Adrenal gland (tissue), 9 donors: ENCODE measurements at regions not wholly inside any gene's neighbourhood (a gene's known extent, or its start where the extent isn't known, plus 50 kb on each side); places are given as distances from the start of the nearest gene placed in this dataset.

Source experiments
- DNase-seq, 7 donors: peaks; one replicate each; pipeline ENCODE4 v3.0.0-alpha.2; 2019 to 2020
- H3K27ac ChIP-seq, 5 donors: fragments of 200-600 bp; sonication (generic) in 4 of 5; 1 replicate in 3 of 5; 2 replicates in 2 of 5; pipeline versions ENCODE4 v1.5.1 to v1.8.0; 2016 to 2020; ENCODE audit warnings: mild to moderate bottlenecking in 1 of 5
- H3K27me3 ChIP-seq: fragments of 200-600 bp; 2 replicates; pipeline ENCODE4 v1.8.0; 2021
- H3K36me3 ChIP-seq, 2 donors: fragments of 200-600 bp; replicated peaks in 1 of 2; 1 replicate in 1 of 2; 2 replicates in 1 of 2; pipeline versions ENCODE4 v1.5.1 to v1.8.0; 2018 to 2022
- H3K4me1 ChIP-seq, 2 donors: fragments of 200-600 bp; replicated peaks in 1 of 2; 1 replicate in 1 of 2; 2 replicates in 1 of 2; pipeline versions ENCODE4 v1.5.1 to v1.8.0; 2018 to 2021
- H3K4me3 ChIP-seq, 4 donors: fragments of 200-600 bp; sonication (generic) in 3 of 4; one replicate each; pipeline ENCODE4 v1.5.1; 2016 to 2018
- H3K9me3 ChIP-seq, 3 donors: fragments of 200-600 bp; sonication (generic) in 1 of 3; replicated peaks in 1 of 3; 1 replicate in 2 of 3; 2 replicates in 1 of 3; pipeline versions ENCODE4 v1.5.1 to v1.8.0; 2016 to 2021
- CTCF ChIP-seq, 6 experiments: fragments of 450-650 bp in 4 of 6; fragments of 200-600 bp in 2 of 6; sonication (generic) in 1 of 6; IDR thresholded peaks; 1 replicate in 5 of 6; 2 replicates in 1 of 6; pipeline versions ENCODE4 v1.5.1 to v1.8.0; 2016 to 2021; ENCODE audit warnings: antibody characterized with exemption in 6 of 6, mild to moderate bottlenecking in 2 of 6, moderate library complexity in 1 of 6
- POLR2A ChIP-seq, 2 donors: fragments of 450-650 bp; IDR thresholded peaks; one replicate each; pipeline ENCODE4 v1.6.1; 2017; ENCODE audit warnings: antibody characterized with exemption in 2 of 2, mild to moderate bottlenecking in 2 of 2, moderate library complexity in 1 of 2
- WGBS, 4 donors: extraction: QIAGEN DNeasy Blood & Tissue Kit in 2 of 4; methylation state at CpG; one replicate each; pipeline versions ENCODE4 v1.1.5 to v1.1.7; 2013 to 2017; 5-methylcytosine and 5-hydroxymethylcytosine counted together
- intact Hi-C, 2 donors: fragments of 100-400 bp; cut with DNase I; formaldehyde crosslinking; loops; one replicate each; pipeline versions ENCODE4 v1.14.1 to v1.15.0; 2022 to 2023
- donor health status: healthy with polysubstance abuse.
- donor health status: Bipolar disorder and iron deficiency.
- donor health status: DM: yes; HTN: yes; CAD: no.
- donor health status: DM: no; HTN: no; CAD: no.
- donor health status: DM: no; HTN: no; CAD: no.

GRCh38 chr14:96944297-96944696, 147.1 kb downstream of the VRK1 start:
- TF ChIP-seq POLR2A (IDR thresholded peaks at IDR 0.05): no peak
- no peak for TF ChIP-seq CTCF (IDR thresholded peaks at IDR 0.05)
- Histone ChIP-seq H3K27me3 (no peaks in the 10 kb centered on the region), H3K36me3 (no peaks in the 10 kb centered on the region), H3K4me1 (no peaks in the 10 kb centered on the region), H3K9me3 (no peaks in the 10 kb centered on the region), H3K27ac (no peak overlapping the region), H3K4me3 (no peak overlapping the region)
- DNase-seq: no peak
- intact Hi-C loops: no loop called here
- WGBS, 4 donors: 66 to 70% (median 67%) methylated on average over 6 of the region's 6 CpGs

- intact Hi-C loops: no loop called here
- Histone ChIP-seq H3K4me1 (no peaks in the 10 kb centered on the region), H3K27me3 (no peaks in the 10 kb centered on the region)
Observed at GRCh38 chr14:96945721-96946120, 148.5 kb downstream of the VRK1 start.

GRCh38 chr14:96949594-96949993, 152.4 kb downstream of the VRK1 start:
- intact Hi-C loops: no loop called here
- Histone ChIP-seq H3K27ac (no peak overlapping the region), H3K4me1 (no peaks in the 10 kb centered on the region), H3K36me3 (no peaks in the 10 kb centered on the region), H3K27me3 (no peaks in the 10 kb centered on the region), H3K4me3 (no peak overlapping the region), H3K9me3 (no peaks in the 10 kb centered on the region)
- DNase-seq: no peak
- TF ChIP-seq CTCF (IDR thresholded peaks at IDR 0.05) (no peak), POLR2A (IDR thresholded peaks at IDR 0.05) (no peak)
- WGBS, 4 donors: 64 to 79% (median 73%) methylated on average over 3 of the region's 3 CpGs

More at GRCh38 chr14:96945721-96946120, 148.5 kb downstream of the VRK1 start:
- DNase-seq: no peak
- H3K9me3 ChIP-seq: no peaks in the 10 kb centered on the region
- H3K27ac ChIP-seq: no peak overlapping the region
- WGBS, 4 donors: 89 to 96% (median 93%) methylated on average over 7 of the region's 7 CpGs
- no peak for TF ChIP-seq POLR2A (IDR thresholded peaks at IDR 0.05)
- TF ChIP-seq CTCF (IDR thresholded peaks at IDR 0.05): no peak
- no peak overlapping the region for H3K4me3 ChIP-seq
- H3K36me3 ChIP-seq: no peaks in the 10 kb centered on the region

- Histone ChIP-seq H3K36me3 (no peaks in the 10 kb centered on the region), H3K4me1 (no peaks in the 10 kb centered on the region), H3K27me3 (no peaks in the 10 kb centered on the region), H3K4me3 (no peak overlapping the region), H3K27ac (no peak overlapping the region), H3K9me3 (no peaks in the 10 kb centered on the region)
- 82 to 86% (median 84%) methylated on average over 7 of the region's 7 CpGs for WGBS, 4 donors
- intact Hi-C loops: no loop called here
- no peak for TF ChIP-seq CTCF (IDR thresholded peaks at IDR 0.05)
- TF ChIP-seq POLR2A (IDR thresholded peaks at IDR 0.05): no peak
- no peak for DNase-seq
Observed at GRCh38 chr14:96951511-96951910, 154.3 kb downstream of the VRK1 start.
